Breast epithelium (tissue), 3 donors: ENCODE measurements at regions not wholly inside any gene's neighbourhood (a gene's known extent, or its start where the extent isn't known, plus 50 kb on each side); places are given as distances from the start of the nearest gene placed in this dataset.
"Not testable (repeated sequence)": the region's sequence is repeated elsewhere in the genome, so short reads cannot be mapped to it uniquely, and the experiment has no call there.

Experiments used
- CTCF ChIP-seq, 3 donors: fragments of 450-650 bp; IDR thresholded peaks; one replicate each; pipeline ENCODE4 v1.5.1; 2016 to 2017; ENCODE audit warnings: antibody characterized with exemption in 3 of 3, mild to moderate bottlenecking in 3 of 3, moderate library complexity in 3 of 3
- POLR2A ChIP-seq: fragments of 450-650 bp; IDR thresholded peaks from one replicate; pipeline ENCODE4 v1.6.1; 2016; ENCODE audit warnings: antibody characterized with exemption, mild to moderate bottlenecking, moderate library complexity
- POLR2AphosphoS5 ChIP-seq, 3 donors: sonication (generic); formaldehyde crosslinking; IDR thresholded peaks; one replicate each; pipeline ENCODE4 v1.6.1; 2017; ENCODE audit warnings: antibody characterized with exemption in 3 of 3

GRCh38 chr3:43845553-43845952, 154.8 kb downstream of the ABHD5 start:
- TF ChIP-seq CTCF (IDR thresholded peaks at IDR 0.05); POLR2AphosphoS5 (IDR thresholded peaks at IDR 0.05); POLR2A: not testable (repeated sequence)
